HL-60/S4 treated with phorbol 12-myristate 13-acetate at 8.2 ng/mL for 4 days and 3 days (cell line): ENCODE measurements at regions not wholly inside any gene's neighbourhood (a gene's known extent, or its start where the extent isn't known, plus 50 kb on each side); places are given as distances from the start of the nearest gene placed in this dataset.
"Not testable (repeated sequence)": the region's sequence is repeated elsewhere in the genome, so short reads cannot be mapped to it uniquely, and the experiment has no call there.

Experiments
- in situ Hi-C: fragments of 300-500 bp; cut with MboI; formaldehyde crosslinking; loops from 2 replicates; pipeline ENCODE4 v1.15.0; 2022; ENCODE audit warnings: low sequenced_read_pairs

DNA sequence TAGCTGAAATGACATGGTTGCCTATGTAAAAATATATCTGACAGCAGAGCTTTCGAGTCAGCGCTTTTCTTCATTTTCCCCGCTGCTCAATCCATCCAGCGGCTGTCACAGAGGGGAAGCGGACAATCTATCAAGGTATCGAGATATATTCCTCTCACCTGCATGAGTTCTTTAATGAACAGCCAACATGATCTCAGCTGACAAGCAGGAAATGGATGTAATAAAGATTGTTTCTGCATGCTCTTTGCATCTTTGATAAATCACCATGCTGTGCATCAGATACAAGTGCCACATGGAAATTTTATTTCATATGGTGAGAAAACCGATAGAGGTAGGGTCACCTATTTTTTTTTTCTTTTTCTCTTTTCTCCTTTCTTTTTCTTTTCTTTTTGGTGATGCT is 602.3 kb upstream of the MMS22L start:
- in situ Hi-C loops = no loop called here

DNA sequence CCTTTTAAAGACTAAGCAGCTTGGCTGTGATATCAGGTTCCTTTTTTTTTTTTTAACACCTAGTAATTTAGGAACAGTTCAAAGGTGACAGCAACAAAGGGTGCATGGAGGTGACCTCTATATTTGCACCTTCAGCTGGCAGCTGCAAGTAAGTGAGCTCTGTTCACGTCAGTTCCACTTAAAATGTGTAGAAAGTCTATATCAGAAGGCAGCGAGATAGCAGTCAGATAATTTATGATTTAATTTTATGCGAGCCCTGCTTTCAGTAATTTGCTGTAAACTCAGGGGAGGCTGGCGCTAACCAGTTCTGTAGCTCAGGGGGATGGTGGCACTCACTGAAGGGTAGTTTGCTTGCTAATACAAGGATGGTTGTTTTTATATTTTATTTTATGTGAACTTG is 602.8 kb upstream of the MMS22L start:
- in situ Hi-C loops = no loop called here

DNA sequence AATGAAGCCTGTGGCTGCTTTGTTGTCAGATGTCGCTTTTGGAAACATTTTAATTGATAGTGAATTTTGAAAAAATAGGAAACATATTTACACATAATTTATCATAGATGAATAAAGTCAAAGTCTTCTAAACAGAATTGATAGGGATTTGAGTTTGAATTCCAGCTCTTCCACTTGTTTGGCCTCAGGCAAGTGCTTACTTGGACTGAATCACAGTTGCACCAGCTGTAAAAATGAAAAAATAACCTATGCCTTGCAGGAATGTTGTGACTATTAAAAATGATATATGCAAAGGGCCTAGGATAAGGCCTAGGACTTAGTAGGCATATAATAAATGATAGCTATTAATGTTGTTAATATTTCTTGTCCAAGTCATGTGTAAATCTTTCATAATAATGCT is 618.5 kb upstream of the MMS22L start:
- in situ Hi-C loops = no loop called here

DNA sequence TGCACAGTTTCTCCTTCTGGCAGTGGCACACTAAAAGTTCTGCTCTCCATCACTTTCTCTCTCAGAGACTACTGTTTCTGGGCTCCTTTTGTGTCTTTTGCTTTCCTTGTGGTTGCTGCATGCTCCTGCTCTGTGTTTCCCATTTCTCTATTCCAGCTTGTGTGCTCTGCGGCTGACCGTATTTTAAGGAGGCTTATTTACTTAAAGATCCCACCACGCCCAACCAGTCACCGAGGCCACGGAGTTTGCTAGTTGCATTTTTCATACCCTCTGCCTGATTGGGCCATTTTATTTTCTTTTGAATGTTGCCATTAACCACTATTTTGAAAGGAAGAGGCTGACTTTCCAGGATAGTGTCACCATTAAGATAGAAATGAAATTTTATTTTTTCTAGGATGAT is 626.4 kb upstream of the MMS22L start:
- in situ Hi-C loops = no loop called here

DNA sequence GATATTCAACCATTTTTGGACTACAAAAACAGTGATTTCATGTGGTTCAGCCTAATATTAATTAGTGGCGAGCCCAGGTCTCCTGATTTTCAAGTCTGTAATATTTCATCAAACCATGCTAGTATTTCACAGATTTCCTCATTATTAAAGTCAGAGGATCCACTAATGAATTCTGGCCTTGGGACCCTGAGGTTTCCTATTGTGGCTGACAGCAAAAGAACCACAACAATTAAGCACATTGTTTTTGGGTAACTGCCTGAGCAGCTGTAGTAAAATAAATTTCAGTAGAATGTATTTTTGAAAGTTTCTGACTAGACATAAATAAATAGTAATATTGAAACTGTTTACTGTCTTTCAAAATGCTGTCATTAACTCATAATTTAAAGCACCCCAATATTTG is 630.7 kb upstream of the MMS22L start:
- in situ Hi-C loops = no loop called here

DNA sequence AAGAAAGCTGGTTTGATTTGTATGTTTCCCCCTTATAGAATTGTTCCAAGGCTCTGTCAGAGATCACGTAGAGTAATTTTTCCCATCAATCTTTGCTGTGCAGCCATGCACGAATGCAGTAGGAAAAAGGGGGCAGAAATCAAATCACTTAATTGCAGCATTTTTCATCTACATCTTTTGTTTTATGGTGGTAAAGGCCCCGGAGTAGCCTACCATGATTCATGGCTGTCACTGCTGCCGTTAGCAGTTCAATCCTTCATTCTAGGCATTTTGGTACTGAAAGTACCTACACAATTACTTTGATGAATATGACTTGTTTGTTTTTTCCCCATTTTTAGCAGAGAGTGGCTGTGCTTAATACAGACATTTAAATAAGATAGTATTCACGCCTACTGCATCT is 631.9 kb upstream of the MMS22L start:
- in situ Hi-C loops = no loop called here

DNA sequence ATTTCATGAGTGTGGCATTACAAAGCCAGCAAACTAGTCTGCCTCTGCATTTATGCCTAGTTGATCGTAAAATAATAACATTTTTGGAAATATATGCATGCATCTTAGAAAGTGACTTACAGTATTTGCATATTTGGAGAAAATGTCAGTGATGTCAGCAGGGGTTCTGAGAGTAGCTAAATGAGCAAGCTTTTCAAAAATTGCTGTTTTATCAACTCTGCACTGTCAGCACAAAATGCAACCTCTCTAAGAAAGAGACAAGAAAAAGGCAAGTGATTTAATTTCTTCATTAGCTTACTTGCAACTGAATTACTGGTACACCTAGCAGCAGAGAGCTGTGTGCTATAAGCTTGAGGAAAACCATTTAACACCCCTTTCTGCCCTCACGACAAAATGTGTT is 632.5 kb upstream of the MMS22L start:
- in situ Hi-C loops = no loop called here

DNA sequence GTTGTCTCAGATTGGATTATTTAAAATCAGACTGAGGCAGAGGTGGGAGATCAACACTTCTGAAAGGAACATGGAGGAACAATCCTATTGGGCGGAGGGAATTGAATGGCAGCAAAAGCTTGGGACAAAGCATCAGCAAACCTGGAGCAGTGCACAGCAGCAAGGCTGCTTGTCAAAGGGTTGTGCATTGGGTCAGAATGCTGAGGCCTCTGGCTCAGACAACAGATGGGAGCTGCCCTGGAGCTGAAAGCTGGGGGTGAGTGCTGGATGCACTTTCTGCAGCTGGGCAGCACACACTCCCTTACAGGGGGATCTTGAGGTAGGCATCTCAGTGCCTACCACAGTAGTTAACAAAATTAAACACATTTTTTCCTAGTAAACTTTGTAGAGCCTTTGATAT is 634.4 kb upstream of the MMS22L start:
- in situ Hi-C loops = no loop called here

DNA sequence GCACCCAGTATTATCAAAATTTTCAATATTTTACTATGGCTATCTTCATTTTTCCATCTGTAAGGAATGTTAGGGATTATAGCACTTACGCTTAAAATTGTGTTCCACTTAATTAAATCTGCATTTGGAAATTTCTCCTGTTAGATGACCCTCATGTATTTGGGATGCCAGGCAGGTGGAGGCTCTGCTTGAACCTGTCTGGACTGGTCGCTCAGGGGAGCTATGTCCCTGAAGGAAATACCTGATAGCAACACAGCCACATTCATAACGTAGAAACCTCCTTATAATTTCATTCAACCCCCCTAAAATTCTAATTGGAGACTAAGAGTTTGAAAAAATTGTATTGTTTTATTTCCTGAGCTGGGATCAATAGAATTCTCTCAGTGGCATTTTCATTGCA is 636.0 kb upstream of the MMS22L start:
- in situ Hi-C loops = no loop called here

DNA sequence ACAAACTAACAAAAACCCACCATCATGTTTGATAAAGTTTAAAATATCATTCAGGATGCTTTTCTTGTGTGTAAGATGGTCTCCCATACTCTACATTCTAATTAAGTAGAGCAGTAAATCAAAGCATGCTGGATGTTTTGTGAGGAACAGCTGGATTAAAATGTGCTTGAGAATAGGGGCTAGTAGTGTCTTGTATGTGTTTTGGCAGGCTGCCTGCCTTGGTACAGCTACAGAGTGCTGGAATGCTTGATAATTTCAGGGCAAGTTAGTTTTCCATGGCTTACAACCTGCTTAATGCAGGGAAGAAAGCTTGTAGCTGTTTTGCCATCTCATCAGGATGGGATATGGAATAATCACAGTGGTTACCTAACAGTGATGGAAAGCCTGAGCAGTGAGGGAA is 636.6 kb upstream of the MMS22L start:
- in situ Hi-C loops = no loop called here

DNA sequence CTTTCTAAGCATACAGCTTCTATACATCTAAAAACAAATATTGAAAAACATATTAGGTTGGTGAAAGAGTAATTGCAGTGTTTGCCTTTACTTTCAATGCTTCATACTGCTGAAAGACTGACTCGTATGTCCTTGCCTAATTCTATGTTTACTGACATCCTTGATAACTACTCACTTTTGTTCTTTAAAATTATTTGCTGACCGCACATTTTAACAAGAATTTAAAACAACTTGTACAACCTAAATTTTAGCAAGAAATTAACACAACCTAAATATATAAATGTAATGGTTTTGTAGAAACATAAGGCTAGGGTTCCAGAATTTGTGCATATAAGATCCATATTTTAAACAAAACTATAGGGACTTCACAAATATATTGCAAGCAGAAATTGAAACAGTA is 640.2 kb upstream of the MMS22L start:
- in situ Hi-C loops = no loop called here

DNA sequence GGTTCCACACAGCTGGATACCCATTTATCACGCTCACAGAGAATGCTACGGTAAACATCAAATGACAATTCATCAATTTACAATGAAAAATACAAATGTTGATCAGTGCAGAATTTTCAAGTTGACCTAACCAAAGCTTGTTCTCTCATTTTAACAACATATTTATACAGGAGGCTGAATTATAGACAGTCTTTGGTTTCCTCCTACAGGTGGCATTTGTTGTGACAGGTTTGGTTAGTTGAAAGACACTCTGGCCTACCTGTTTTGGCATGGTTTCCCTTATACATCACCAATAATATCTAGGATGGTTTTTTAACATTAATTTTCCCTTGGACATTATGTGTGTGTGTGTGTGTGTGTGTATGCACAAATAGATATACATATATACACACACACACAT is 642.5 kb upstream of the MMS22L start:
- in situ Hi-C loops = no loop called here

DNA sequence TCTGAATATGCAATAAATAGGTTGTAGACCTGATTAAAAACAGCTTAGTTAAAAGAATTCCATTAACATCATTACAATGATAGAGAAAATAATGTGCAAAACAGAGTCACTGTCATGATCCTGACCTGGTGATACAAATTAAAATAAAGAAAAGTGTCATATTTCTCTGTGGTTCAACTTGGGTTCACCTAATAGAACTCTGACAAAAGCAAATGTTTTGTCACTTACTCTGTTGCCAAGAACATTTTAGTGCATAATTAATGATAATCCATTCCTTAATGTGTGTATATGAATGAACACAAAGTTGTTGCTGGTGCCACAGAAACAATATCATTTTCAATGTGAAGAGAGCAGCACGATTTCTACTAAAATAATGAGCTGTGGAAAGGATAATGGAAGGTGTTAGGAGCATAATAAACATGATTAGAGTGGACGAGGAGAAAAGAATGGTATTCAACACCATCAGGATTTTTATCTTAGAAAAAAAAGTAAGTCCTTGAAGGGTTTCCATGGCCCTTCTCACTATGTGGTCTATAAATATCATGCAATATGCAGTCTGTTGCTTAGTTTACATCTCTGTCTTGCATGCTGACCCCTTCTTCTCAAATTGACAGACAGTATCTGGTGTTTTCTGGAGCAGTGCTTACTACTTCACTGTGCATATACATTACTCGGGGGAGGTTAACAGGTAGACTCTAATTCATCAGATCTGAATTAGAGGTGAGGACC is 656.6 kb upstream of the MMS22L start:
- in situ Hi-C loops = no loop called here

DNA sequence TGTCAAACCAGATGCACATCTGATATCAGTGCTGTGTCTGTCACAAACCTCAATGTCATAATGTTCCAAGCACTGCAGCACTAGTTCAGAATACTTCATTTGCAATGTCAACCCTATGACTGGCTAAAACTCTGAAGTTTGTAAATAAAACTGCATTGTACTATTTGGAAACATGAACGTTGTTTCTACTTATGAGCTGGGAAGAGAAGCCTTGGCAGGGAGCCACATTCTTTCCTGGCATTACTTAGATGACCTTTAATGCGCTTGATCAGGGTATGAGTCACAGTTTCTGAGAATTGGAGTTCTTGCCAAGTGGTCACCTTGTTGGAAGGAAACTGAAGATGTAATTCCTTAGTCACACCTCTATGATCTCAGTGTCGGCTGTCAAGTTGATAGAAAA is 664.8 kb upstream of the MMS22L start:
- in situ Hi-C loops = no loop called here

DNA sequence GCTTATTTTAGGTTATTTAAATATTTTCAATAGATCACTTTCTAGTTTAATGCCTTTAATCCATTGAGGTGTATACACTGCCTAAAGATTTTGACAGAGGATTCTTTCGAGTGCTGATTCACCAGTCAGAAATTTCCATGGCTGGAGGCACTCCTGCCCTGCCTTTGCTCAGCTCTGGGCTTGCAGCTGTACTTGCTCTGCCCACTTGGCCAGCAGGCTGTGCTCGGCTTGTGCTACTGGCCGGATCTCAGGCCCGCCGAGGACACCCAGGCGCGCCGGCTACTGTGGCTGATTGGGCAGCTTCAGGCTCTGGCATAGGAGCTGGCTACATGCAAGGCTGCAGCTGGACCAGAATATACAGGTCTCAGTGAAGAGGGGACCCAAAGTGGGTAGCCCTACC is 675.1 kb upstream of the MMS22L start:
- in situ Hi-C loops = no loop called here

DNA sequence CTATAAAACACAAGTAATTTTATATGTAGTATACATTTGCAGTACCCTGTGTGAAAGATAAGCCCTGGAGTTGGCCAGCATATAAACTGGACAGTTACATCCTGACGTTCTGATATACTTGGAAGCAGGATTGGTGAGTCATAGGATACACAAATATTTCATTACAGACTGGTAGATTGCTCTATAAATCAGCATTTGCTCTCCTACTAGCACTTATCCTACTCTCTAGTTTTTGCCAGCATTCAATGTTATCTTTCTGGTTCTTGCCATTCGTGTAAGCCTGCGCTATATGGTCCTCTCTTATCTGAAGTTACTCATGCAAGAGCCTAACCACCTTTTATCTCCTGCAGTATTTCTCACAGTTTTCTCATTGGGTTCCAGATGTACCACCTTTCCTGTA is 680.2 kb upstream of the MMS22L start:
- in situ Hi-C loops = no loop called here

DNA sequence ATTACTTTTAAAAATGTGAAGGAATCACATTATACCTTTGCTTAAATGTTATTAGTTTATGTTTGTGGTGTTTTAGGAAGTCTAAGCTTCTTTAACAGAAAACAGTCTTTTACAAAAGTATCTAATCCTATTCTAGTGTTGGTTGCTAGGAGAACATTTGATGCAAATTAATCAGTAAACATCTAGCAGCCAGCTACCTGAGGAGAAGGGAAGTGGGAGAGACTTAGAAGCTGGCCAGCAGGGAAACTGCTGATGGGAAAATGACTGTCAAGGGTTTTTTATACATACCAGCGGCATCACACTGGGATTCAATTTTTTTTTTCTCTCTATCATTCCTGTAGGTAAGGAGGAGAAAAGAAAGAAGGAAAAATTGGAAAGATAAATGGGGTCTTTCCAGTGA is 686.0 kb upstream of the MMS22L start:
- in situ Hi-C loops = no loop called here

DNA sequence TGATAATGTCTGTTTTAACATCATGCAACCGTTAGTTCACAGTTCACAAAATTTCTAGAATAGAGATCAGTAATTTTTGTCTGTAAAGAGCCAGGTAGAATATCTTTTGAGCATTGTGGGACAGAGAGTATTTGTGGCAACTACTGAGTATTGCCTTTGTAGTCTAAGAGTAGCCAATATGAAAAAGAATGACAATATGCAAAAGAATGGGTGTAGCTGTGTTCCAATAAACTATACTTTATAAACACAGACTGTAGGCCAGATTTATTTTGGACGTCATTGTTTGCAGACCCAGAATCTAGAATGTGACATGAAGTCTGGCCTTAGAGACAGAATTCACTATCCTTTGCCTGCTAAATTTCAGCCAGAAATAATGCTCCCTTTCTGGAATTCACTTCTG is 694.1 kb upstream of the MMS22L start:
- in situ Hi-C loops = no loop called here

DNA sequence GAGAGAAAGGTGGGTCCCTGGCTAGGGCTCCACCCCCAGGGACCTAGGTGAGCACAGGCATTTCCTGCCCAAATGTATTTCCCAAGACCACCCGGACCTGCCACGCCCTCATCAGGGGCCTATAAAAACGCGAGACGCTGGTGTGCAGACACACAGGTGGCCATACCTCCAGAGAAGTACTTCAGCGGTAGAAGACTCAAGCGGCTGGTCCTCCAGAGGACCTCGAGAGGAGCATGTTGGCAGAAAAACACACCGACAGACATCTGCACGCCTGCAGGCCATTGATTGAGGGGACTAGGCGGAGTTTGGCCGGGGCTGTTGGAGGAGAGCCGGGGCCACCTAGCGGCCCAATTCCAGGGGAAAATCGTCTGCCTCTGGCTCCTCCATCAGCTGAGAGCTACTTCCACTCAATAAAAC is 695.8 kb upstream of the MMS22L start:
- in situ Hi-C loops = no loop called here

DNA sequence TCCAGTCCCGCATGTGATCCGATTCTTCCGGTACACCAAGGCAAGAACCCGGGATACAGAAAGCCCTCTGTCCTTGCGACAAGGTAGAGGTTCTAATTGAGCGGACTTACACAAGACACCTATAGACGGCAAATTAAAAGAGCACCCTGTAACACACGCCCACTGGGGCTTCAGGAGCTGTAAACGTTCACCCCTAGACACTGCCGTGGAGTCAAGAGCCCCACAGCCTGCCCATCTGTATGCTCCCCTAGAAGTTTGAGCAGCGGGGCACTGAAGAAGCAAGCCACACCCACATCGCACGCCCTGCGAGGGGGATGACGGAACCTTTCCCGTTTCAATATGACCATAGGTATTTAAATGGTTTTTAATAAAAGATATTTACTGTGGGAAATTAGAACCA is 696.3 kb upstream of the MMS22L start:
- in situ Hi-C loops = not testable (repeated sequence)

DNA sequence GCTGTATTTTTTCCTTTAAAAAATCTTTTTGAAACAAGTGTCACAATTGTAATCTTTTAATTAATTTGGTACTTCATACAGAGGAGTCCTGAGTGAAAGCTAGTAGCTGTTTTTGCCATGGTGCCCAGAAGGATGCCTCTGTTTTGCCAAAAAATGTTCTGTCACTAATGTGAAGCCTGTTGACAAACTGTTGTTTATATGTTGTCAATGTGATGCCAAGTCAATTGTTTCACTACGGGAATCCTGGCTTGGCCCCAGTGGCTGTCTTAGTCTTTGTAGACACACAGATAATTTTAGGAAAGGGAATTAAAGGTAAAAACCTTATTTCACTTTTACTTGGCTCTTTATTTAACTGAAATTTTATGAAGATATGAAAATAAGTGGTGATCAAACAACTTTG is 706.4 kb upstream of the MMS22L start:
- in situ Hi-C loops = no loop called here

DNA sequence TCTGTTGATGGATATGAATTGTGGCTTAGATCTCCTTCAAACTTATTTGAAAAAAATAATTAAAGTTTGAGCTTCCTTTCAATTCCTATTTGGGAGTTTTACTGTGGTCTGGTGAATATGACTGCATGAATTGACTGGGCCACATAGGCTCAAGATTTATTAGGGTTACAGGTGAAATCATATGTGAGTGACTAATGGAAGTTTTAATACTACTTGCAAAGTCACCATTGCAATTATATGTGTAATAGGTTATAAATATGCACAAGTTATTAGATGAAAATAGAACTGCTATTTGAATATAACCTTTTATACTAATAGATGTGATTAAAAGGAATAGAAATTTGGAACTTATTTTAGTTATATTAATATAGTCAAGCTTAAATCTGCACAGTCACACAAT is 712.1 kb upstream of the MMS22L start:
- in situ Hi-C loops = no loop called here

DNA sequence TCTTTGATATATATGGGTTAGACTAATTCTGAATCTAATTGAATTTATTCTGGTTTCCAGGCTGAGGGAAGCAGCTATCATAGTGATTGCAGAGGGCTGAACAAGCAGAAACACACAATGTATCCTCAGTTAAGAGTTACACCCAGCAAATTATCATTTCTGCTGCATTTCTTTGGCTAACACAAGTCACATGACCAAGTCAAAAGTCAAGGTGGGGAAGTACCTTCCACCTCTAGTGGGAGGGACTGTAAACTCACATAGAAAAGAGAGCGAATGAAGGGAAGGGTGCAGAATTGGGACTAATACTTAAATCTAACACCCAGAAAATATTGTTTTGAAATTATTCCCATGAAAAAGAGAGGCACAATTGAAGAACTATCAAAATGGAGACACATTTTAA is 719.7 kb upstream of the MMS22L start:
- in situ Hi-C loops = no loop called here
